Tibial artery (tissue), 4 donors: ENCODE measurements at regions not wholly inside any gene's neighbourhood (a gene's known extent, or its start where the extent isn't known, plus 50 kb on each side); places are given as distances from the start of the nearest gene placed in this dataset.

Source experiments
- DNase-seq, 2 donors: peaks; one replicate each; pipeline ENCODE4 v3.0.0-alpha.2; 2019
- H3K27ac ChIP-seq, 2 donors: fragments of 200-600 bp; sonication (generic) in 1 of 2; 1 replicate in 1 of 2; 2 replicates in 1 of 2; pipeline ENCODE4 v1.5.1; 2018 to 2019; ENCODE audit warnings: mild to moderate bottlenecking in 1 of 2
- H3K27me3 ChIP-seq, 2 donors: fragments of 200-600 bp; sonication (generic) in 1 of 2; one replicate each; pipeline versions ENCODE4 v1.5.1 to v1.6.0; 2016 to 2019
- H3K36me3 ChIP-seq, 3 donors: fragments of 200-600 bp; sonication (generic) in 2 of 3; one replicate each; pipeline ENCODE4 v1.5.1; 2016 to 2019; ENCODE audit warnings: mild to moderate bottlenecking in 2 of 3
- H3K4me1 ChIP-seq, 4 donors: fragments of 200-600 bp; sonication (generic) in 2 of 4; 1 replicate in 3 of 4; 2 replicates in 1 of 4; pipeline ENCODE4 v1.5.1; 2016 to 2019
- H3K4me3 ChIP-seq, 2 donors: fragments of 200-600 bp; sonication (generic) in 1 of 2; 1 replicate in 1 of 2; 2 replicates in 1 of 2; pipeline ENCODE4 v1.5.1; 2018 to 2019; ENCODE audit warnings: mild to moderate bottlenecking in 2 of 2
- H3K9me3 ChIP-seq, 3 donors: fragments of 200-600 bp; sonication (generic) in 1 of 3; one replicate each; pipeline ENCODE4 v1.5.1; 2016 to 2019
- intact Hi-C: fragments of 100-400 bp; cut with DNase I; formaldehyde crosslinking; loops from one replicate; pipeline ENCODE4 v1.15.0; 2023; ENCODE audit warnings: low total_unique reads
- TF ChIP-seq, protein P1 (sequence below), 2 experiments: fragments of 200-600 bp in 1 of 2; fragments of 450-650 bp in 1 of 2; IDR thresholded peaks; one replicate each; pipeline ENCODE4 v1.5.1; 2017 to 2019; ENCODE audit warnings: antibody characterized with exemption in 2 of 2, mild to moderate bottlenecking in 1 of 2, moderate library complexity in 1 of 2

DNA sequence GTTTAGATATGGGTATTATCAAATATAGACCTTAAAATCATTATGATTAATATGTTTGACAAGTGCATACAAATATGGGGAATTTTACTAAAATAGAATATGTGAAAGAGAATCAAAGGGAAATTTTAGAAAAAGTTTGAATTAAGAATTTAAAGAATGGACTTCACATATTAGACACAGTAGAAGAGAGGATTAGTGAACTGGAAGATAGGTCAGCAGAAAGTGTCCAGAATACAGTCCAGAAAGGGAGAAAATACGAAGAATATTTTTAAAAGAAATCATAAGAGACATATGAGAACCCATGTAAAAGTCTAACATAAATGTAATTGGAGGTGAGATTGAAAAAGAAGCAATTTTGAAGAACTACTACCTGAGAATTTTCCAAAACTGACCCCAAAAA, 139.9 kb downstream of the DTWD1 start:
- intact Hi-C loops = no loop called here
- TF ChIP-seq, protein P1, sequence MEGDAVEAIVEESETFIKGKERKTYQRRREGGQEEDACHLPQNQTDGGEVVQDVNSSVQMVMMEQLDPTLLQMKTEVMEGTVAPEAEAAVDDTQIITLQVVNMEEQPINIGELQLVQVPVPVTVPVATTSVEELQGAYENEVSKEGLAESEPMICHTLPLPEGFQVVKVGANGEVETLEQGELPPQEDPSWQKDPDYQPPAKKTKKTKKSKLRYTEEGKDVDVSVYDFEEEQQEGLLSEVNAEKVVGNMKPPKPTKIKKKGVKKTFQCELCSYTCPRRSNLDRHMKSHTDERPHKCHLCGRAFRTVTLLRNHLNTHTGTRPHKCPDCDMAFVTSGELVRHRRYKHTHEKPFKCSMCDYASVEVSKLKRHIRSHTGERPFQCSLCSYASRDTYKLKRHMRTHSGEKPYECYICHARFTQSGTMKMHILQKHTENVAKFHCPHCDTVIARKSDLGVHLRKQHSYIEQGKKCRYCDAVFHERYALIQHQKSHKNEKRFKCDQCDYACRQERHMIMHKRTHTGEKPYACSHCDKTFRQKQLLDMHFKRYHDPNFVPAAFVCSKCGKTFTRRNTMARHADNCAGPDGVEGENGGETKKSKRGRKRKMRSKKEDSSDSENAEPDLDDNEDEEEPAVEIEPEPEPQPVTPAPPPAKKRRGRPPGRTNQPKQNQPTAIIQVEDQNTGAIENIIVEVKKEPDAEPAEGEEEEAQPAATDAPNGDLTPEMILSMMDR (IDR thresholded peaks at IDR 0.05) = no peak

DNA sequence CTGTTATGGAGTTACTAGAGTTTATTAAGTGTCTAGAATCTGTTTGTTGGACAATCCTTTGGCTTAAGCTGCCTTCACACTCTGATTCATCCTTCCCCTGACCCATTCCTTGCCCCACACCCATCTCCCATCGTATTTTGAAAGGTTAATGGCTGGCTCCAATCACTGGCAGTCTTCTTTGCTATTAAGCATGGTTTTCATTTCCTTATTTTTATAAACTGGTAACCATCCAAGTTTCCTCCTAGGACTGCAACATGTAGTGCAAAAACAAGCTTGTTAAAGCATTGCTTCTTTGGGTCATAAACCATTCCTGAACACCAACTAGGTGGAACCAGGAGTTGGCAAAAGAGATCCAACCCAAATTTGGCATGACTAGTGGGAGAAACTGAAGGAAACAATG, 148.4 kb downstream of the DTWD1 start:
- intact Hi-C loops = no loop called here
- no peak overlapping the region for H3K27ac ChIP-seq
- peaks cover 5 to 26% (median 11%) of the 10 kb centered on the region in 3 donors for H3K9me3 ChIP-seq
- TF ChIP-seq, protein P1 (IDR thresholded peaks at IDR 0.05) = no peak
- DNase-seq = no peak
- no peak overlapping the region for H3K4me3 ChIP-seq
- H3K27me3 ChIP-seq = no peaks in the 10 kb centered on the region
- peaks cover 0 to 4% (median 0%) of the 10 kb centered on the region in 3 donors for H3K36me3 ChIP-seq
- no peaks in the 10 kb centered on the region for H3K4me1 ChIP-seq

More for the DNA sequence above, 139.9 kb downstream of the DTWD1 start:
- H3K4me1 ChIP-seq = no peaks in the 10 kb centered on the region
- H3K27ac ChIP-seq = no peak overlapping the region
- DNase-seq = no peak
- no peak overlapping the region for H3K4me3 ChIP-seq
- H3K27me3 ChIP-seq = no peaks in the 10 kb centered on the region
- H3K9me3 ChIP-seq = peaks cover 5 to 45% (median 22%) of the 10 kb centered on the region in 3 donors
- H3K36me3 ChIP-seq = peaks cover 0 to 4% (median 0%) of the 10 kb centered on the region in 3 donors

DNA sequence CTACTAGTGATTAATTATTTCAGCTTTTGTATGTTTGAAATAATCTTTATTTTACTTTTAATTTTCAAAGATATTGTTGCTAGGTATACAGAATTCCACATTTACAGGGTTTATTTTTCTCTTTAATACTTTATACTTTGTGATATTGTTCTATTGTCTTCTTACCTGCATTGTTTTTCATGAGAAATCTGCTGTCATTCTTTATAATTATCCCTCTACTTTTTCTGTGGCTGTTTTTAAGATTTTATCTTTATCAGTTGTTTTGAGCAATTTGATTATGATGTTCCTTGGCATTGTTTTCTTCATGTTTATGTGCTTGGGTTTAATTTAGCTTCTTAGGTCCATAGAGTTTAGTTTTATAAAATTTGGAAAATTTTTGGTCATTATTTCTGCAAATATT, 168.6 kb downstream of the DTWD1 start:
- Histone ChIP-seq H3K9me3 (peaks cover 0 to 11% (median 0%) of the 10 kb centered on the region in 3 donors), H3K36me3 (no peaks in the 10 kb centered on the region), H3K27me3 (no peaks in the 10 kb centered on the region), H3K4me1 (no peaks in the 10 kb centered on the region), H3K27ac (no peak overlapping the region), H3K4me3 (no peak overlapping the region)
- intact Hi-C loops = no loop called here
- DNase-seq = no peak
- TF ChIP-seq, protein P1 (IDR thresholded peaks at IDR 0.05) = no peak

DNA sequence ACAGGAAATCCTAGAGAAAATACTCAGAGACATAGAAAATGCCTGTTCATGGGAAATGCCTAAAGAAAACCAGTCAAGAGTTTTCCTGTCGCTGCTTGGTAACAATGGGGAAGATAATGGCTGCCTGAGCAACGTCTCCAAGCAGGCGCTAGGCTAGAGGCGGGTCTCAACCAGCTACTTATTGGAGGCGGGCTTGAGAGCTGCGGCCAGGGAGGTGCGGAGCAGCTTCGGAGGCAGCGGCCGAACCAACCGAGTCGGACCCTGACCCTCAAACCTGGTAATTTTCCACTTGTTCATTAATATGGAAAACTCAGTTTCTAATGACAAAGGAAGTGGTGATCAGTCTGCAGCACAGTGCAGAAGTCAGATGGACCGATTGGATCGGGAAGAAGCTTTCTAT, 173.1 kb downstream of the DTWD1 start:
- TF ChIP-seq, protein P1 (IDR thresholded peaks at IDR 0.05) = no peak
- Histone ChIP-seq H3K27me3 (no peaks in the 10 kb centered on the region), H3K9me3 (peaks cover 0 to 11% (median 0%) of the 10 kb centered on the region in 3 donors), H3K36me3 (no peaks in the 10 kb centered on the region), H3K4me3 (no peak overlapping the region), H3K4me1 (no peaks in the 10 kb centered on the region), H3K27ac (no peak overlapping the region)
- intact Hi-C loops = no loop called here
- DNase-seq = no peak

DNA sequence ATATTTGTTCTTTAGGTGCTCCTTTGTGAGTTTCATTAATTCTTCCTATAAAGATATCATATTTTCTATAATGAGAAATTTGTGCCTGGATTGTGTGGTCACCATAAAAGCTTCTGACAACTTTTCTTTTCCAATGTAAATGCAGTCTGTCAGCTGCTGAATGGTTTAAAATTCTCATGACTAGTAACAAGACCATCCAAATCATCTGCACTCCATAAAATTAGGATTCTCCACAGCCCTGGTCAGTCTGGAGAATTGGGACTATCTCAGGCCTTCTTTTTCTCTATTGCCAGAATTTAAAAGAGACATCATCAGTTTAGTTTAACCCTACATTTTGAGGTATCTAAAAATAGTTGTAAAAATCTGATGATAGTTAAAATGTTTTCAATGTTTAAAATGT, 180.9 kb downstream of the DTWD1 start:
- H3K27me3 ChIP-seq = no peaks in the 10 kb centered on the region
- peaks cover 0 to 7% (median 0%) of the 10 kb centered on the region in 3 donors for H3K9me3 ChIP-seq
- H3K4me3 ChIP-seq = no peak overlapping the region
- intact Hi-C loops = no loop called here
- TF ChIP-seq, protein P1 (IDR thresholded peaks at IDR 0.05) = no peak
- no peaks in the 10 kb centered on the region for H3K4me1 ChIP-seq
- no peak overlapping the region for H3K27ac ChIP-seq
- no peaks in the 10 kb centered on the region for H3K36me3 ChIP-seq
- no peak for DNase-seq
